HEK293T (cell line): ENCODE measurements at regions not wholly inside any gene's neighbourhood (a gene's known extent, or its start where the extent isn't known, plus 50 kb on each side); places are given as distances from the start of the nearest gene placed in this dataset.

Experiments
- CTCF ChIA-PET: fragments of 350-600 bp; formaldehyde crosslinking; extraction: SDS; loops from one replicate; lab custom pipeline; 2021; ENCODE audit warnings: antibody characterized with exemption, inconsistent platforms; lab: Yijun Ruan, JAX
- POLR2A ChIA-PET: fragments of 350-600 bp; formaldehyde crosslinking; extraction: SDS; loops from one replicate; lab custom pipeline; 2020; ENCODE audit warnings: antibody characterized with exemption, inconsistent platforms; lab: Yijun Ruan, JAX
- DNase-seq: peaks from one replicate; pipeline ENCODE4 v3.0.0; 2012; ENCODE audit warnings: mixed read lengths; ENCODE audit errors: extremely low spot score
- ARNT ChIP-seq: fragments of 450-650 bp; IDR thresholded peaks from 2 replicates; pipeline ENCODE4 v1.6.1; 2017; ENCODE audit warnings: mild to moderate bottlenecking
- BHLHE40 ChIP-seq: fragments of 450-650 bp; IDR thresholded peaks from 2 replicates; pipeline ENCODE4 v1.6.1; 2016; ENCODE audit warnings: mild to moderate bottlenecking, moderate library complexity, borderline replicate concordance
- CTBP1 ChIP-seq: fragments of 450-650 bp; IDR thresholded peaks from 2 replicates; pipeline ENCODE4 v1.6.1; 2016; ENCODE audit warnings: borderline replicate concordance
- ELF4 ChIP-seq: fragments of 450-650 bp; IDR thresholded peaks from 2 replicates; pipeline ENCODE4 v1.6.1; 2017; ENCODE audit warnings: antibody characterized with exemption
- FOXA1 ChIP-seq: fragments of 450-650 bp; IDR thresholded peaks from 2 replicates; pipeline ENCODE4 v1.6.1; 2016; ENCODE audit warnings: mild to moderate bottlenecking
- FOXK2 ChIP-seq: fragments of 450-650 bp; IDR thresholded peaks from 2 replicates; pipeline ENCODE4 v1.6.1; 2016; ENCODE audit warnings: mild to moderate bottlenecking
- FOXM1 ChIP-seq: fragments of 450-650 bp; IDR thresholded peaks from 2 replicates; pipeline ENCODE4 v1.6.1; 2017; ENCODE audit warnings: mild to moderate bottlenecking, borderline replicate concordance
- HDGF ChIP-seq: fragments of 450-650 bp; IDR thresholded peaks from 2 replicates; pipeline ENCODE4 v1.6.1; 2017; ENCODE audit warnings: antibody characterized with exemption, borderline replicate concordance
- L3MBTL2 ChIP-seq: fragments of 450-650 bp; conservative IDR thresholded peaks from 2 replicates; pipeline ENCODE4 v1.6.1; 2016; ENCODE audit warnings: mild to moderate bottlenecking
- LEF1 ChIP-seq: fragments of 450-650 bp; IDR thresholded peaks from 2 replicates; pipeline ENCODE4 v1.6.1; 2017; ENCODE audit warnings: mild to moderate bottlenecking, borderline replicate concordance
- NFRKB ChIP-seq: fragments of 450-650 bp; IDR thresholded peaks from 2 replicates; pipeline ENCODE4 v1.6.1; 2016; ENCODE audit warnings: mild to moderate bottlenecking, moderate library complexity
- SP1 ChIP-seq: fragments of 450-650 bp; IDR thresholded peaks from 2 replicates; pipeline ENCODE4 v1.6.1; 2017
- SUZ12 ChIP-seq: fragments of 450-650 bp; IDR thresholded peaks from 2 replicates; pipeline ENCODE4 v1.6.1; 2016; ENCODE audit warnings: mild to moderate bottlenecking
- TARDBP ChIP-seq: fragments of 450-650 bp; IDR thresholded peaks from 2 replicates; pipeline ENCODE4 v1.6.1; 2016
- ZNF384 ChIP-seq: fragments of 450-650 bp; IDR thresholded peaks from 2 replicates; pipeline ENCODE4 v1.6.1; 2016
- TF ChIP-seq, protein P1 (sequence below): fragments of 450-650 bp; IDR thresholded peaks from 2 replicates; pipeline ENCODE4 v1.6.1; 2016

DNA sequence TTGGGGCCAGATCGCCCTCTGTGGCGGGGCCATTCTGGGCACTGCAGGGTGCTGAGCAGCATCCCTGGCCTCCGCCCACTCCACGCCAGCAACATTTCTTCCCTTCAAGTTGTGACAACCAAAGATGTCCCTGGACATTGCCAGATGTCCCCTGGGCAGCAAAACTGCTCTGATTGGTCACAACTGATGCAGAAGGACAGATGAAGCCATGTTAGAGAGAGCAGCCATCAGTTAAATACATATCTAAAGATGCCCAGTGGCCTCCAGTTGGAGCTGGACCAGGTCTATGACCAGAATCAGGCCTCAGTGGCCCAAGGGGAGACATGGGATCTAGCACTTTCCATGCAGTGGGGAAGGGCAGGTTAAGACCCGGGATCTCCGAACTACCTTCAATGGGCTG is 125.7 kb downstream of the PTPRS start:
- CTCF ChIA-PET = no interaction called here
- POLR2A ChIA-PET = no interaction called here
- no peak for TF ChIP-seq ARNT
- TF ChIP-seq, protein P1, sequence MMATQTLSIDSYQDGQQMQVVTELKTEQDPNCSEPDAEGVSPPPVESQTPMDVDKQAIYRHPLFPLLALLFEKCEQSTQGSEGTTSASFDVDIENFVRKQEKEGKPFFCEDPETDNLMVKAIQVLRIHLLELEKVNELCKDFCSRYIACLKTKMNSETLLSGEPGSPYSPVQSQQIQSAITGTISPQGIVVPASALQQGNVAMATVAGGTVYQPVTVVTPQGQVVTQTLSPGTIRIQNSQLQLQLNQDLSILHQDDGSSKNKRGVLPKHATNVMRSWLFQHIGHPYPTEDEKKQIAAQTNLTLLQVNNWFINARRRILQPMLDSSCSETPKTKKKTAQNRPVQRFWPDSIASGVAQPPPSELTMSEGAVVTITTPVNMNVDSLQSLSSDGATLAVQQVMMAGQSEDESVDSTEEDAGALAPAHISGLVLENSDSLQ = no peak
- TF ChIP-seq NFRKB = no peak
- no peak for TF ChIP-seq FOXA1
- no peak for TF ChIP-seq FOXK2
- TF ChIP-seq CTBP1 = no peak
- no peak for TF ChIP-seq TARDBP
- TF ChIP-seq FOXM1 = no peak
- no peak for TF ChIP-seq SP1
- no peak for TF ChIP-seq HDGF
- no peak for TF ChIP-seq SUZ12
- no peak for TF ChIP-seq ZNF384
- no peak for TF ChIP-seq BHLHE40
- no peak for TF ChIP-seq ELF4
- no peak for TF ChIP-seq LEF1
- no peak for TF ChIP-seq L3MBTL2
- DNase-seq = no peak

DNA sequence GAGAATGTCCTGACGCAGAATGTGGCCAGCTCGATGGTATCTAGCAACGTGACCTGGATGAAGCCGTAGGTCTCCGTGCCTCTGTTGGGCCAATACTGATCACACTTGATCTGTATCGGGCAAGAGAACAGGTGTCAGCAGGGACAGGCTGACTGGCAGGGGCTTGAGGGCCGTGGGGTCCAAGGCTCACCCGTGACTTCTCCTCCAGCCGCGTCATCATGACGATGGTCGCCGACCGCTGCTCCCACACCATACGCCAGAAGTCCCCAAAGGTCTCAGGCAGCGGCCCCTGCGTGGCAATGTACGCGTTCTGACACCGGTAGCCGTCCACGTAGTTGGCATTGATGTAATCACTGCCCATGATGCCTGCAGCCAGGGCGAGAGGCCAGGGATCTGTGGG is 126.2 kb downstream of the PTPRS start:
- ChIA-PET CTCF (no interaction called here), POLR2A (no interaction called here)

DNA sequence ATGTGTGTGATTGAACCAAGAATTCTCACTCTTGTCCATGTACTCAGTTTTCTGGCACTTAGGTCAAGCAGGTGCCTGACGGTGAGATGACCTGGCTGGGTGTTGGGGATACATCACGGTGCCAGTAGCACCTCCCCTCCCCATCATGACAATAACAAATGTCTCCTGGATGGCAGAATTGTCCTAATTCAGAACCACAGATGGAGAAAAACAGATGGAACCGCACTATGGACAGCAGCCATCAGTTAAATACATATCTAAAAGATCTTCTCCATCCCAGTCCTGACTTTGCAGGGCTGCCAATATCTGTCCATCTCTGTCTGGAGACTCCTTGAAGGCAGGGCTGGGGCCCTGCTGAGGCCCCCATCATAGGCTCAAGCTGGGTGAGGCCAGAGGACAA is 126.9 kb downstream of the PTPRS start:
- TF ChIP-seq ARNT = no peak
- no peak for TF ChIP-seq L3MBTL2
- no peak for TF ChIP-seq BHLHE40
- TF ChIP-seq ELF4 = no peak
- TF ChIP-seq SUZ12 = no peak
- TF ChIP-seq SP1 = no peak
- no peak for TF ChIP-seq FOXK2
- TF ChIP-seq NFRKB = no peak
- TF ChIP-seq FOXM1 = no peak
- no peak for TF ChIP-seq HDGF
- TF ChIP-seq LEF1 = no peak
- no peak for TF ChIP-seq FOXA1
- no peak for TF ChIP-seq CTBP1
- TF ChIP-seq, protein P1 = no peak
- no peak for TF ChIP-seq ZNF384
- no peak for TF ChIP-seq TARDBP
- DNase-seq = no peak
- ChIA-PET CTCF (no interaction called here), POLR2A (no interaction called here)

More for the DNA sequence above, 126.2 kb downstream of the PTPRS start:
- no peak for TF ChIP-seq HDGF
- no peak for TF ChIP-seq BHLHE40
- TF ChIP-seq CTBP1 = no peak
- TF ChIP-seq SP1 = no peak
- TF ChIP-seq TARDBP = no peak
- TF ChIP-seq SUZ12 = no peak
- no peak for TF ChIP-seq FOXM1
- DNase-seq = no peak

DNA sequence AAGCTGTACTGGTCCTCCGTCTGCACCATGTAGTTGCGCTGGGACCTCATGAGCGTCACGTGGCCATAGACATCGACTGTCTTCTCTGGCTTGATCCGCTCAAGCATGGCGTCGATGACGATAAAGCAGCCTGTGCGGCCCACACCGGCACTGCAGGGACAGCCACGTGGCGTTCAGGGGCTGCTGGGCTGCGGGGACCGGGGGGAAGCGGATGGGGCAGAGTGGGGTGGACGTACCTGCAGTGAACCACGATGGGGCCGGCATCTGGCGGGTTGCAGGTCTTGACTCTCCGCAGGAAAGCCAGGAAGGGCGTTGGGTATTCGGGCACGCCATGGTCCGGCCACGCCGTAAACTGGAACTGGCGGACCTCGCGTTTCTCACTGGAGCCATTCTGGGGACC is 128.5 kb downstream of the PTPRS start:
- POLR2A ChIA-PET = no interaction called here
- CTCF ChIA-PET = no interaction called here
- DNase-seq = no peak
- TF ChIP-seq, protein P1 = no peak
- TF ChIP-seq SP1 = no peak
- TF ChIP-seq ARNT = no peak
- no peak for TF ChIP-seq LEF1
- no peak for TF ChIP-seq TARDBP
- TF ChIP-seq HDGF = no peak
- TF ChIP-seq FOXK2 = no peak
- TF ChIP-seq L3MBTL2 = no peak
- no peak for TF ChIP-seq CTBP1
- no peak for TF ChIP-seq ELF4
- no peak for TF ChIP-seq FOXM1
- no peak for TF ChIP-seq BHLHE40
- TF ChIP-seq SUZ12 = no peak
- no peak for TF ChIP-seq FOXA1
- no peak for TF ChIP-seq ZNF384
- no peak for TF ChIP-seq NFRKB

DNA sequence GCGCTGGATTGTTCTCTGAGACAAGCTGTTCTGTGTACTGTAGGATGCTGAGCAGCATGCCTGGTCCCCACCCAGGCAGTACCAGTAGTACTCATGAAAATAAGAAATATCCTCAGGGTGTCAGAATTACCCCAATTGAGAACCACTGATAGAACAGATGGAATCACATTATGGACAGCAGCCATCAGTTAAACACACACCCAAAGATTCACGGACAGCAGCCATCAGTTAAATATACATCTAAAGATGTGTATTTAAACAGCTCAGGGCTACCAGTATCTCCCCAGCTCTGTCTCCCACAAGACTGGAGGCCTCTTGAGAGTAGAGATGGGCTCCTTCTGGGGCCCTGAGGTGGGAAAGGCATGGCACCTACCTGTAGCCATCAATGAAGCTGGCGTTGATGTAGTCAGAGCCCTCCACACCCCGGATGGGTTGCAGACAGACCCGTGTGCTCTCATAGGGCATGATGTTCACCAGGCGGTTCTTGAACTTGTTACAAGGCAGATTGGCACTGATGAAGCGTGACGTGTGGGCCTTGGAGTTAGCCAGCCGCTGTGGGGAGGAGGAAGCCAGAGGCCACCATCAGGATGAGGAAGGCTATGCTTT is 129.3 kb downstream of the PTPRS start:
- DNase-seq = no peak
- POLR2A ChIA-PET = no interaction called here
- CTCF ChIA-PET = no interaction called here
- TF ChIP-seq ZNF384 = no peak
- TF ChIP-seq FOXA1 = no peak
- no peak for TF ChIP-seq SP1
- TF ChIP-seq FOXM1 = no peak

DNA sequence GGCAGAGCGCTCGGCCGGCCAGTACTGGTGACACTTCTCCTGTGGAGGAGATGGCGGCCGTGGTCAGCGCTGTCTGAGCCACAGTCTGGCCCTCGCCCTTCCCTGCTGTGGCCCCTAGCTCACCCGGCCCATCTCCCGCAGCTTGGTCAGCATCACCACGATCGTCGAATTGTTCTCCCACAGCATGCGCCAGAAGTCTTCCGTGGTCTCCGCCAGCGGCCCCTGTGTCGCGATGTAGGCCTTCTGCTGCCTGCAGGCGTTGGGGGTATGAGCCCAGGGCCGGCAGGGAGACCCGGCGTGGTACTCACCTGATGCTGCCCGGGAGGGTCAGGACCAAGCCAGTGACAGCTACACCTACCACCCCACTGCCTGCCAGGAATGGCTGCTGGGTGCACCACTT is 130.1 kb downstream of the PTPRS start:
- CTCF ChIA-PET = no interaction called here
- no peak for DNase-seq
- no peak for TF ChIP-seq ELF4
- POLR2A ChIA-PET = no interaction called here

DNA sequence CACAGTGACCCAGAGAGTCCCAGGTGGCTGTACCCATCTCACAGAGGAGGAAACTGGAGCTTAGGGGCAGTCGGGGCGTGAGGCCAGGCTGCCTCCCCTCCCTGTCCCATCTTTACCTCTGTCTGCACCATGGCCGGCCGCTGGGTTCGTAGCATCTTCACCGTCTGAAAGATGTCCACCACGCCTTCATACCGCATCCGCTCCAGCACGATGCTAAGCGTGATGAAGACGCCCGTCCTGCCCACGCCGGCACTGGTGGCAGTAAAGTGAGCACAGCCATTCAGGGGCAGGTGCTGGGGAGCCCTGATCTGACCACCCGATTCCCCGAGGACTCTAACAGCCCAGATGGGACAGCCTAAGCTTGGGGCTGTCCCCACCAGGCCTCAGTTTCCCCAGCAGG is 132.8 kb downstream of the PTPRS start:
- ChIA-PET POLR2A (no interaction called here), CTCF (no interaction called here)
- TF ChIP-seq CTBP1 (no peak), SP1 (no peak), BHLHE40 (no peak), SUZ12 (no peak), L3MBTL2 (no peak), FOXM1 (no peak)
- no peak for DNase-seq
